Stimulated activated naive CD8-positive, alpha-beta T cell treated with anti-CD3 and anti-CD28 coated beads, Interleukin-15, Interleukin-2, amounts not matched to agents 100 U/mL and 50 U/mL, for 24 hours (primary cell): ENCODE measurements at regions not wholly inside any gene's neighbourhood (a gene's known extent, or its start where the extent isn't known, plus 50 kb on each side); places are given as distances from the start of the nearest gene placed in this dataset.
A peak's percentile ranks its signal among the peaks of the same experiment; 100 is the strongest.
"Not testable (repeated sequence)": the region's sequence is repeated elsewhere in the genome, so short reads cannot be mapped to it uniquely, and the experiment has no call there.

Experiments
- ATAC-seq: fragments of 150-1000 bp; cut with Tn5 transposase; one replicate; pipeline ENCODE4 v1.10.0; 2021
- DNase-seq: peaks from one replicate; pipeline ENCODE4 v3.0.0; 2021

DNA sequence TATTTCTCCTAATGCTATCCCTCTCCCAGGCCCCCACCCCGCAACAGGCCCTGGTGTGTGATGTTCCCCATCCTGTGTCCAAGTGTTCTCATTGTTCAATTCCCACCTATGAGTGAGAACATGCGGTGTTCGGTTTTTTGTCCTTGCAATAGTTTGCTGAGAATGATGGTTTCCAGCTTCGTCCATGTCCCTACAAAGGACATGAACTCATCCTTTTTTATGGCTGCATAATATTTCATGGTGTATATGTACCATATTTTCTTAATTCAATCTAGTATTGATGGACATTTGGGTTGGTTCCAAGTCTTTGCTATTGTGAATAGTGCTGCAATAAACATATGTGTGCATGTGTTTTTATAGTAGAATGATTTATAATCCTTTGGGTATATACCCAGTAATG lies 1270.3 kb downstream of the UQCRFS1 start:
- ATAC-seq, DNase-seq: not testable (repeated sequence)

DNA sequence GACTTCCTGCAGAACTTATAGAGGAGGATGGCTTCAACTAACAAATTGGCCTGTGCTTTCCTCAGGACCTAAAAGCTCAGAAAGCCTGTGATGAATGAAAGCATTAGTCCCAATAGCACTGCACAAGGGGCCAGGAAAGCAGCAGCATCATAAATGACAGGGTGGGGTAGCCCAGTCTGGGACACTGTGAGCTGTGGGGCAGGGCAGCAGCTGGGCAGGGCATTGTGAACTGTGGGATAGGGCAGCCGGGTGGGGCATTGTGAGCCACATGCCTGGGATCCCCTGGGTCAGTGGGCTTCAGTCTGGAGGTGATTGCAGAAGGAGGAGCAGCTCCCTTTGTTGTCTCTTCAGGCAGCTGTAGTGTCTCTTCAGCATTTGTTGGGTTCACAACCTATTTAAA lies 1276.8 kb downstream of the UQCRFS1 start:
- DNase-seq (no peak), ATAC-seq (no peak)

DNA sequence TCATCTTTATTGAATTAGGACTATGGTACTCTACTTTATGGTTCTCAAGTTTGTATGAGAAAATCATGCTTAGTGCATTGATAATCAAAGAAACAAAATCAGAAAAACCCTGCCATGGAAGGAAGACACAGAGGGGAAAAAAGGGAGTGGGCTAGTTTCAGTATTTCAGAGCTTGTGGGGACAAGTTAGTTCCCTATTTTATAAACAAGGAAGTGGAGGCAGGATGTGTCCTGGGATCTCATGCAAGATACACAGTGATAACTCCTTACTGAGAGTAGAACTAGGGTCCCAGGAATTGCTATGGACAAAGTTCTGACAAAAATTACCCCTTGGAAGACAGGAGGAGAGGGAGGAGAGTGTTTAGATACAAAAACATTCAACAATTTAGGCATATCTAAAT lies 1277.3 kb downstream of the UQCRFS1 start:
- DNase-seq (no peak), ATAC-seq (no peak)

DNA sequence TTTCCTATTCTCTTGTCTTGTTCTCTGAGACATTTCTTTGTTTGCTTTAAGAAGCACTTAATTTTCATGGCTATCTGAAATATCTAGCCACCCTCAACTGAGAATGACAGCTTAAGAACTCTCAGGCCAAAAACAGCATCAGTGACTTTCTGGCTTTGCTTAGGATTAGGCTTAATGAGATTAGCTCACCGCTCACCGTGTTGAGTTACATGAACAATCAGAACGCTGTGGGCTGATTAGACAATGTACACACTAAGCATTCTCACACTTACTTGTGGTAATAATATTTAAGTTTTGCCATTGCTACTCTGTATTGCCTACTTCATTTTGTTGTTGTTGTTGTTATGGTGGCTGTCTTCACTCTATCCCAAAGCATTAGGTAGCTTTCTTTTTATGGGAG lies 1283.6 kb downstream of the UQCRFS1 start:
- DNase-seq (no peak), ATAC-seq (no peak)

DNA sequence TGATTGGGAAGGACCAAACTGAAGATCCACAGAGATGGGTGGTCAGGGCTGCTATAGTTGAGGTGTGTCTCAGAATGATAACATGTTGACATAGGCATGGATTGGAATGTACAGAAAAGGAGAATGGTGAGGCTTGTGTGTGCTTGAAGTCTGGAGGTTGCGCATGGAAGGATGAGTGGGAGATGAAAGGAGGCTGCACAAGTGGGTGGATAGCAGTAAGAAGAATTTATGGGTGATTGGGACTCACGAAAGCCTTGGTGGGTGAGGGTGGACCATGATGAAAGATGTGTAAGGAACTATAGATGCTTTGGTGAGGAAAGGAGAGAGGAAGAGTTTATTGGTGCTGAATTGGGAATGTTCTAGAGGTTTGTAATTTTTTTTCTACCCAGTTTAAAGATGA lies 1287.7 kb downstream of the UQCRFS1 start:
- no peak for ATAC-seq

DNA sequence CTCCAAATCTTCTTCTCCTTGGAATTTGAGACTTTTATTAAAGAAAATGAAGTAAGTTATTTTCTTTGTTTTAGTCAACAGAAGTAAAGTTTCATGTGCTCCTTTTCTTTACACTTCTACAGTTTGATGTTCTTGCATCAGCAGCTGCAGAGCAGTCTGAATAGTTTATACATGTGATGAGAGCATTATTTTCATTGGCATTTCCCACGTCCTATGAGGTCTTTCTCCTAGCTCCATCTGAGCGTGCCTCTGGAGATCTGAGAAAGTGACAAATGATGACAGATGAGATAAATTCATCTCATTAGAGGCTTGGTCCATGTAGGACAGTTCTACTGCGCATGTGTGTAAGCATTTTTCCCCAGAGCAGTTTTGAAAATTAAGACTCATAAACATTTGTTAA lies 1290.0 kb downstream of the UQCRFS1 start:
- DNase-seq (no peak), ATAC-seq (no peak)

More for the DNA sequence above, 1287.7 kb downstream of the UQCRFS1 start:
- DNase-seq, result no peak

DNA sequence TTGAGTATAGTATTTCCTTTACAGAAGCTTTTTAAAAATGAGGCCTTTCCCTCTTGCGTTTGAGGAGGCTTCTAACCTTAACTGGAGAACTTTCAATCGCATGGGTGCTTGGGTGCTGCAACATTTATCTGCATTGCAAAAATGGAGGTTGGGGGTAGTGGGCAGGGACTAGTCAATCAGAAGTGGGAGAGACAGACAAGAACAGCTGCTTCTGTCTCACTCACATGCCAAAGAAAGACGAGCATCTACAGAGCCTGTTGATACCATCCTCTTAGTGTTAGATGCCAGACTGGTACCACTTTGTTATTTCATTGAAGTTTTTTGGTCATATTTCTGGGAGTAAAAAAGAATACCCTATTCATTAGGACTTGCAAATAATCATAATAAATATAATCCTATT lies 1292.2 kb downstream of the UQCRFS1 start:
- DNase-seq (no peak), ATAC-seq (no peak)

DNA sequence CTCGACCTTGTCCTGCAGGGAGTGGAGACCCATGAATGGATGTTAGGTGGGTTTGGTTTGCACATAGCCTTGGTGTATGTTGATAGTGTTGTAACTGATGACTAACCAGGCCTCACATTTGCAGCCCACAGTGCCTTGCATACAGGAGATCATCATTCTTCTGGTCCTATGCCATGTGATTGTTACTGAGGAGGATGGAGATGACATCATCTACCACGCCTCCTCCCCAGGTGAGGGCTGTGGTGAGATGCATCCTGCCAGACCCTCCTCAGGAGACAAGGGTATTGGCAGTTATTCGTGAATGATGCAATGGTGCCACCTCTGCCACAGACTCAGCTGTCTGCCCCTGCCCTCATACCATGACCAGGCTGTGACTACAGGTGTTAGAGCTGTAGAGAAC lies 1294.1 kb downstream of the UQCRFS1 start:
- ATAC-seq (no peak), DNase-seq (no peak)

DNA sequence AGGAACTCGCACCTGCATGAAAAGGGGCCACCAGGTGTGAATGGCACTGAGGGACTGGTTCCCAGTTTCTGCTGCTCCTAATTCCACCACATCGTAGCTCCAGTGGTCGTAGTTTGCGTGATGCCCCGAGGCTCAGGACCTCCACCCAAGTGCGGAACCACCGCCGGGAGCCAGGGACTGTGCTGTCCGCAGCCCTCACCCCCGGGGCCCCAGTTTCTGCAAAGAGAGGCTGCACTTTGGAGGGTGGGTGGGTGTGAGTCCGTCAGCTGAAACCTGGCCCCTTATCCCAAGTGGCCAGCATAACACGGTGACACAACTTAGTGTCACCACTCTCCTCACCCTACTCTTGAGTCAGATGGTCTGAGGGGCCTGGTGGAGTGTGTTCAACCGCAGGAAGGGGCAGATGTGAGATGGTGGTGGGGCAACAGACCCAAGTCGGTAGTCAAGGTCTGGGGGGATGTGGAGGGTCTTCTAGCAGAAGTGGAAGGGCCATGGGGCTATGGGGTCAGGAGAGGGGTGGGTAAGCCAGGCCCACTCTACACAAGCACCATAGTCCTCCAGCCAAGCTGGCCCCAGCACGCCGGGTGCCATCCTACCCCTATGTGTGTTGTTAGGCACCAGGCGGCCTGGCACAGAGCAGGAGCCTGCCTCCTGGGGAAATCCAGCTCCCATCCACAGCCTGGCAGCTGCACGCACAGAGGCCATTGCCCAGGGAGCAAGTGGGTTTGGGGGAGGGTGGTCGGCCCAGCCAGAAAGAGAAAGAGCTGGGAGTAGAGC lies 1301.6 kb downstream of the UQCRFS1 start:
- ATAC-seq, result peak; percentile 20
- DNase-seq, result no peak

DNA sequence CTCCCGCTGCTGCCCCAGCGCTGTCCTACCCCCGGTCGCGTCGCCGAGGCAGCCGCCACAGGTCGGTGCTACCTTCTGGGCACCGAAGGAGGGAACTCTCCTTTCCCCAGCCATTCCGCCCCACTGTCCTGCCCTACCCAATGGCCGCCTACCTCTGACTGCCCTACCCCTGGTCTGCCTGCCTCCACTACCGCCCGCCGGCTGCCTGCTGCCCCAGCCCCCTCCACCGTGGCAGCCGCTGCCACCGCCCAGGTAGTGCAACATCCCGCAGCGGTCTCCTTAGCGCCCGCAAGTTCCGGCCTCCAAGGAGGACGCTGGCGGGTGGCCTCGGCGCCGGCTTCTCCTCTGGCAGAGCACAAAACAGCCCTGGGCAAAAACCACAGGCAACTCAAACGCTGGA lies 1303.1 kb downstream of the UQCRFS1 start:
- ATAC-seq (no peak), DNase-seq (no peak)

DNA sequence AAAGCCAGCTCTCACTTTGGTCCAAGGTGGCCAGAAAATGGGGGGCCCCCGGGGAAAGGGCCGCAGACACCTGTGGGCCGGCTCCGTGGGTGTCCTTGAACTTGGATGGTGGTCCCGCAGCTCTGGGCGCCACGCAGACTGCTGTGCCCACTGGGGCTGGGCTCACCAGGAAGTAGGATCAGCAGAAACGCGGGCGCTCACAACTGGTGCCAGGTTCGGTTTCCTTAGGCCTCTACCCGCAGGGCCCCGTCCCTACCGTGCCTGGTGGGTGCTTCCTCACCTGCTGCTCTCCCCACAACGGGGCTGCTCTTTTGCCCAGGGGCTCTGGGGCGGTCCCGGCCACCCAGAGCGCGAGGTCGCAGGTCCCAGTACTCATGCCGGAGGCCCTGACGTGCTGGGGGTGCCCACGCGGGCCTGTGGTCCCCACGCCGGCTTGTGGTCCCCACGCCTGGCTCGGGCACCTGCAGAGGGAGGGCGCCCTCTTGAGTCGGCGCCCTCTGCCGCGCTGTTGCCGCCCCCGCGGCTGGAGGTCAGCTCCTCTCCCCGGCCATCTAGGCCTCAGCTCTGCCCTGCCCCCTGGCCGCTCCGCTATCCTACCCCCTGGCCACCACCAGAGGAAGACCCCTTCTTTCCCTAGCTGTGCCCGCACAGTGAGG lies 1303.6 kb downstream of the UQCRFS1 start:
- ATAC-seq, result peak; percentile 29
- DNase-seq, result no peak

DNA sequence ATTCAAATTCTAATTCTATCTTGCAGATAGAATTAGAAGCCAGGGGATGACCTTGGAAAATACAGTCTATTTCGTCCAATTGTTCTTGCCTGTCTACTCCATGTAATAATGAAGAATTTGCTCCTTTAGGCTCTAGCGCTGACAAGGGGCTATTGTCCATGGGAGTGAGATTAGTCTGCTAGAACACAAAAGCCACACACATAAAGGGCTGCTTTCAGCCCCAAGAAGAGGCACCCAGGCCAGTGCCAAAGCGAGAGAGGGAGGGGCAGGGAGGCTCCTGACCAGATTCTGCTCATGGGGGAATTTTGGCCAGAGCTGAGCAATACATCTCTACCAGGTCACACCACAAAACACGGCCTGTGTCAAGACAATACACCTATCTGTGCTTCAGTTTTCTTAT lies 1306.9 kb downstream of the UQCRFS1 start:
- no peak for DNase-seq

DNA sequence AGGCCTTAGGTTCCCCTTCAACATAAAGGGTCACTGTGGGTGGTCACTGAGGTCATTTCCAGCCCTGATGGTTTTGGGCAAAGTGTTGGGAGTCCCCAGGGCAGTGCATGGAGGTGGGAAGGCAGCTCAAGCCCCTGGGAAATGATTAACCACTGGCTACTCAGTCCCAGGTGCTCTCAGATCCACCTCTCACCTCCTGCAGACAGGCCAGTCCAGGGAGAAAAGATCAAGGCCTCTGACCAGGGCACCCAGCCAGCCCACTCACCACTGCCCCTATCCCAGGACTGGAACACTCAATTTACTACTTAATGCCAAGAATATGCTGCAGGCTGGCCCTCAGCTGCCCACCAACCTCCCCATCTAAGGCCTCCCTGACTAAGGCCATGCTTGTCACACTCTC lies 1307.9 kb downstream of the UQCRFS1 start:
- DNase-seq, result no peak
- no peak for ATAC-seq

More for the DNA sequence above, 1306.9 kb downstream of the UQCRFS1 start:
- ATAC-seq, result no peak

DNA sequence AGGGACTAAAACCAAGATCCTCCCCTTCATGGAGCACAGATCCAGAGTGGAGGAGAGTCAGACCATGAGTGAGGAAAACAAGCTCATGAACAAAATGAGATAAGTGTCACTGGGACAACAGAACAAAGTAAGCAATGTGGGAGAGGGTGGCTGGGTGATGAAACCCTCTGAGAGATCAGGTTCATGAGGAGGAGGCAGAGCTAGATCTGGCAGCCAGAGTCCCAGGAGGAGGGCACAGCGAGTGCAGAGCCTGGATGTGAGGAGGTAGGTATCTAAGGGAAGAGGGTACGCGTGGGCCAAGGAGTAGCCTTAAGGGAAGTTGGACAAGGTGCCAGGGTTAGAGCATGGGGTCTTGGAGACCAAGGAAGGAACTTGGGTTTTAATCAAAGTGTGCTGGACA lies 1311.9 kb downstream of the UQCRFS1 start:
- no peak for ATAC-seq
- no peak for DNase-seq

DNA sequence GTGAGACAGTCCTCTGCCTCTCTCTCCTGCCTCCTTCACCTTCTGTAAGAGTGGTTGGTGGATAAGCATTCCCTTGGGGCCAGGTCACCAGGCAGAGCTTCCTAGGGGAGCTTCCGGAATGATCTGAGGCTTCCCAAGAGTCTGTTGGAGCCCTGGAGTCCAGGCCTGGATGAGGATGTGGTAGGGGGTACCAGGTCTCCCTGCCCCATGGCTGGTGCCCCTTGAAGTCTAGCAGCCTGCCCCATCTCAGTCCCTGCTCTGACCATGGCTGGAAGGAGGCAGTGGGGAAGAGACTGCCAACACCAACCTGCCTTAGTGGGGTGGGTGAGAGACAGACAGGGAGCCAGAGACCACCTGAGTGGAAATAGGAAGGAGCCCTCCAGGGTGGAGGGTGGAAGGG lies 1316.9 kb downstream of the UQCRFS1 start:
- ATAC-seq, result no peak
- DNase-seq, result no peak

DNA sequence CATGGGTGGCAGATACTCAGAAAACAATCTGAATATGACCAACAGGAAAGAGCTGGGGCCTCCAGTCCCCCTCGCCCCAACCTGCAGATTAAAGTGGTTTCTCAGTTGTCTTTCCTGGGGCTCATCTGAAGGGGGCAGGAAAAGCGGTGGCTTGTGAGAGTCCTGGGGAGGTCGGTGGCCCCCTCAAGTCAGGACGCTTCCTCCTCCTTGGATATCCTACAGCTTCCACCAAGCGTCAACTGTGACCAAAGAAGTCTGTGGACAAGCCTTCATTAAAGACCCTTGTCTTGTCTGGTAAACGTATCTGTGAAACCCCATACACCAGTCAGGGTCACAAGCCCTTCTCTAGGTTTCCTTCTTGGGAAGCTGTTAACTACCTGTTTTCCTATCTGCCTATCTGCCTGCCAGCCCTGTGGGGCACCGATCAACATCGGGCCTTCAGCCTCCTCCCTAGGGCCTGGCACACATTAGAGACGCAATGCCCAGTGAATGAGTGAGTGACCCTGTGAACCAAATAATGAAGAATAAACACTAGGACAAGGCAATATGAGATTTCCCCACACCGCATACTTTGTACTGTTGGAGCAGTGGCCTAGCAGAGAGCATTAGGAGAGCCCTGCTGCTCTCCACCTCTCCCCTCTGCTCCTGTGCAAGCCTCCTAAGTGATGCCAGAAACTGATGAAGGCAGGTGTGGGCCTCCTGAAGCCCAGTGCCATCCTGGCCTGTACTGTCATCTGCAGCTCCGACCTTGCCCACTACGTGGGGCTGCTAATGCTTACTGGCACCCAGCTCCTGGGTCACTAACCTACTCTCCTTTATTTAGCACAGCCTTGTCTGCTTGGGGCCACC lies 1317.8 kb downstream of the UQCRFS1 start:
- ATAC-seq, result no peak
- no peak for DNase-seq

DNA sequence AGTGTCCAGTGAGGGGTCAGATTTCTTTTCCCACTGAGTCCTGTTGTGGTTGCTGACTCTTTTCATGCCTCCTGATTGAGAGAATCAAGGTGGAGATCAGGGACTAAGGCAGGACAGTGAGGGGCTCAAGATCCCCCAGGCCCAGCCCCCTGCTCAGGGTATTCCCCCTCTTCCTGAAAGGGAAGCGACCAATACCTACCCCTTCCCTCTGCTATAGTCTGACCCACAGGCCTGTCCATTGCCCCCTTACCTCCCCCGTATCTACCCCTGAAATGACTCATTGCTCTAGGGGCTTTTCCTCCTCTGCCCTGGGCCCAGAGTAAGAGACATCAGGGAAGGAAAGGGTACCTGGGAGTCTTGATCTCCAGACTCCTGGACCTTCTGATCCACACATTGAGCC lies 1320.5 kb downstream of the UQCRFS1 start:
- ATAC-seq, result no peak

DNA sequence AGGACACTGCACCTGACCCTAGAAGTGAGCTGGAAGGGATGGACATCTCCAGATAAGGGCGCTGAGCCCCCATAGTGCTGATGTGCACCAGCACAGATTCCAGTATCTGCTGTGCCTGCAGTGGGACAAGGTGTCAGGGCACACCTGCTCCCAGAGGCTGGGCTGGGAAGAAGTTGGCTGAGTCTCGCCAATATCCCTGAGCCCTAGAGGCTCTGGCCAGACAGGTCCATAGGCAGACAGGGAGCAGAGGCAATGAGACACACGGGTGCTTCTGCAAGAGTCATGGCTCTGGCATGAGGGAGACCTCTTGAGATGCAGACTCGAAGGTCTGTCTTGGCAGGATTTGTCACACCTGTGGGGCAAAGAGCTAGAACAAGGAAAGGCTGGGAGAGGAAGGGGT lies 1321.5 kb downstream of the UQCRFS1 start:
- ATAC-seq, result no peak
- no peak for DNase-seq

More for the DNA sequence above, 1320.5 kb downstream of the UQCRFS1 start:
- no peak for DNase-seq

DNA sequence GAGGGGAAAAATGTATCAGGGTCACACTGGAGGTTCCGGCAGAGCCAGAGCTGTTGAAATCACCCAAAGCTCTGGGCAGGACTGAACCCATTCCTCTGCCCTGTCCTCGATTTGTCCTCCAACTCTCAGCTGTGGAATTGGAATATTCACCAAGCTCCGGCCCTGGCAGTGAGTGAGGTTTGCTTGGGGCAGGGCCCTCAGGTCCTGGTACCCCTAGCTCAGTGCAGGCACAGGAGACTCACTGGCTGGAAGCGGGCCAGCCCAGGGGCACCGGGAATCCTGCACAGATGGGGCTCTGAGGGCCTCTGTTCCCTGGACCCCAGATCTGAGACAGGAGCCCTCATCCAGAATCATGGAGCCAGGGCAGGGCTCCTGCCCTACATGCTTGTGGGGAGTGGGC lies 1322.3 kb downstream of the UQCRFS1 start:
- DNase-seq (no peak), ATAC-seq (no peak)

DNA sequence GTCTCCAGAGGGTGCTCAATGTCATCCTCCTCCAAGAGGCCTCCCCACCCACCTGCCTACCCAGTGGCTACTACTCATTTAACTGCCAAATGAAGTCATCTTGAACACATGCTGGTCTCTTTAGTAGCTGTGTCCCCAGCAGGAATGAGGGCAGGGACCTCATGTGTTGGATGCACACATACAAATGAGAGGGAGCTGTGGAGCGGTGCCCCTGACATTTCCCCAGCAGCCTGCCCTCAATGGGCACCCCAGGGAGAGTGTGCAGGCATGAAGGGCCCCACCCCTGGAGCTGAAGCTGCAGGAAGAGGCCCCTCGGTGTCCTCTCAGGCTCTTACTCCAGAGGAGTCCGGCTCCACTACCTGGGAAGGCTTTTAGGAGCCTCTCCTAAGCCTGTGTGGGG lies 1322.7 kb downstream of the UQCRFS1 start:
- ATAC-seq (no peak), DNase-seq (no peak)

DNA sequence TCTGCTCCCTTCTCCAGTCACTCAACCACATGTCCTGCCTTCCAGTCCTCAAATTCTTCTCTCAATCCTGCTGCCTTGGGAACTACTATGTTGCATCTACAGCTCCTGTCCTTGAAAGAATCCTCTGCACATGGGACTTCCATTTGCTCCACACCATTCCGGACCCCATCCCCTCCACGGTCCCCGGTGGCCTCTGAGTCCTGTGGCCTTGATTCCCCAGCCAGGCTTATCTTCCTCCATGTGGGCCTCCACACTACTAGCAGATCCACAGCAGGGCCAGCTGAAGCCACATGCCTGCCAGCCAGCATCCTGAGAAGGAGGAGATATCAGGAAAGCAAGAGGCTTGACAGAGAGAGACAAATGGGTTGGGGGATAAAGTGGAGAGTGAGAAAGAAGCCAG lies 1323.8 kb downstream of the UQCRFS1 start:
- no peak for ATAC-seq
- DNase-seq, result no peak

DNA sequence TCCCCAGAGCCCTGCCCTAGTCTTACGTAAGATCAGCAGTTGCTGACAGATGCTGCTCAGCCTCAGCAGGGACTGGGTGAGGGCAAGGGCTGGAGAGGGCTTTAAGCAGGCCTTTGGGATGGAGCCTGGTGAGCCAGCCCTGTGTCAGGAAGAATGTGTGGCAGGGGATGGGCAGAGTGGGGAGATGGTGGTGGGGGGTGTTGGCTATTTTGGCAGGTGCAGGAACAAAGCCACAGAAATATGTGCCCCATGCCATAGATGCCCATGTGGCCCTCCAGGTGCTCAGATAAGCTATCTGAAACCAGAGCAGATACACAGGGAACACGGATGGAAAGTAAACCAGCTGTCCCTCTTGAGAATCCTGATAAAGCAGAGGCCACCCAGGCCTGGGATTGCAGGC lies 1325.0 kb downstream of the UQCRFS1 start:
- no peak for ATAC-seq
- DNase-seq, result no peak

DNA sequence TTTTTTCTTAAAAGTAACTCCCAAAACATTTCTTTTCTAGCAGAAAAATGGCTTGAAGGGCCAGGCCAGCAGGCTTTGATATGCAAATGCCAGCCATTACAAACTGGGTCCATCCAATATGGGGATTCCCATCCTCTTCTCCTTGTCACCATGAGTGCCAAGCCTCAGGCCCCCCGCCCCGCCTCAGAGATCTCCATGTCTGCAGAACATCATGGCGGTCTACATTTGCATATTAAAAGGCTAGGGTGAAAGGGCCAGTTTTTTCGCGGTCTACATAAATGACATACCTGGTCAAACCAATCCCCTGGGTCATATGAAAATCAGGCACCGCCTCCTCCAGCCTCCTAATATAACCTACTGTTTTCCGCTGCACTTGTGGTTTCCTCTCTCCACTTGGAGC lies 1327.6 kb downstream of the UQCRFS1 start:
- ATAC-seq, result no peak

More for the DNA sequence above, 1327.6 kb downstream of the UQCRFS1 start:
- DNase-seq, result no peak
